Right atrium auricular region (tissue), 2 donors: ENCODE measurements at regions not wholly inside any gene's neighbourhood (a gene's known extent, or its start where the extent isn't known, plus 50 kb on each side); places are given as distances from the start of the nearest gene placed in this dataset.

Experiments
- DNase-seq: peaks from one replicate; pipeline ENCODE4 v3.0.0-alpha.2; 2019; ENCODE audit warnings: low spot score
- H3K27ac ChIP-seq, 2 donors: fragments of 200-600 bp; sonication (generic); 1 replicate in 1 of 2; 2 replicates in 1 of 2; pipeline ENCODE4 v1.5.1; 2016 to 2019
- H3K27me3 ChIP-seq, 2 donors: fragments of 200-600 bp; sonication (generic); one replicate each; pipeline versions ENCODE4 v1.5.1 to v1.6.0; 2017 to 2019
- H3K36me3 ChIP-seq: fragments of 200-600 bp; sonication (generic); one replicate; pipeline ENCODE4 v1.5.1; 2016
- H3K4me1 ChIP-seq, 2 donors: fragments of 200-600 bp; sonication (generic); one replicate each; pipeline versions ENCODE4 v1.5.1 to v1.6.0; 2017 to 2019
- H3K4me3 ChIP-seq, 2 donors: fragments of 200-600 bp; sonication (generic); 1 replicate in 1 of 2; 2 replicates in 1 of 2; pipeline ENCODE4 v1.5.1; 2017 to 2019; ENCODE audit warnings: mild to moderate bottlenecking in 1 of 2, moderate library complexity in 1 of 2
- H3K9me3 ChIP-seq, 2 donors: fragments of 200-600 bp; sonication (generic); one replicate each; pipeline ENCODE4 v1.5.1; 2019
- CTCF ChIP-seq, 2 donors: fragments of 200-600 bp; sonication (generic); IDR thresholded peaks; one replicate each; pipeline ENCODE4 v1.5.1; 2019; ENCODE audit warnings: antibody characterized with exemption in 2 of 2

GRCh38 chr2:83054751-83055150 is 1404.3 kb downstream of the SUCLG1 start:
- no peak for DNase-seq
- no peaks in the 10 kb centered on the region for H3K27me3 ChIP-seq
- no peak overlapping the region for H3K4me3 ChIP-seq
- peaks cover 0 to 13% of the 10 kb centered on the region in 2 donors for H3K9me3 ChIP-seq
- no peaks in the 10 kb centered on the region for H3K36me3 ChIP-seq
- no peaks in the 10 kb centered on the region for H3K4me1 ChIP-seq
- H3K27ac ChIP-seq: no peak overlapping the region
- TF ChIP-seq CTCF (IDR thresholded peaks at IDR 0.05): no peak

- no peaks in the 10 kb centered on the region for H3K36me3 ChIP-seq
- no peak for TF ChIP-seq CTCF (IDR thresholded peaks at IDR 0.05)
- no peak overlapping the region for H3K27ac ChIP-seq
- no peaks in the 10 kb centered on the region for H3K9me3 ChIP-seq
- H3K4me1 ChIP-seq: no peaks in the 10 kb centered on the region
- DNase-seq: no peak
- no peaks in the 10 kb centered on the region for H3K27me3 ChIP-seq
- no peak overlapping the region for H3K4me3 ChIP-seq
These were observed 1407.4 kb downstream of the SUCLG1 start for GRCh38 chr2:83051538-83052170.

- DNase-seq: no peak
- Histone ChIP-seq H3K36me3 (no peaks in the 10 kb centered on the region), H3K27ac (no peak overlapping the region), H3K4me3 (no peak overlapping the region), H3K27me3 (no peaks in the 10 kb centered on the region), H3K9me3 (no peaks in the 10 kb centered on the region), H3K4me1 (no peaks in the 10 kb centered on the region)
- TF ChIP-seq CTCF (IDR thresholded peaks at IDR 0.05): no peak
These were observed 1417.0 kb downstream of the SUCLG1 start for GRCh38 chr2:83042053-83042452.

- DNase-seq: no peak
- Histone ChIP-seq H3K4me3 (no peak overlapping the region), H3K4me1 (no peaks in the 10 kb centered on the region), H3K27me3 (no peaks in the 10 kb centered on the region), H3K9me3 (no peaks in the 10 kb centered on the region), H3K36me3 (no peaks in the 10 kb centered on the region), H3K27ac (no peak overlapping the region)
- TF ChIP-seq CTCF (IDR thresholded peaks at IDR 0.05): no peak
These were observed 1436.4 kb downstream of the SUCLG1 start for GRCh38 chr2:83022631-83023210.

GRCh38 chr2:83017366-83018090 is 1441.6 kb downstream of the SUCLG1 start:
- H3K4me3 ChIP-seq: no peak overlapping the region
- H3K4me1 ChIP-seq: no peaks in the 10 kb centered on the region
- no peaks in the 10 kb centered on the region for H3K36me3 ChIP-seq
- no peak overlapping the region for H3K27ac ChIP-seq
- H3K9me3 ChIP-seq: no peaks in the 10 kb centered on the region
- DNase-seq: no peak
- no peaks in the 10 kb centered on the region for H3K27me3 ChIP-seq
- no peak for TF ChIP-seq CTCF (IDR thresholded peaks at IDR 0.05)
